LNCAP (cell line): ENCODE measurements at regions not wholly inside any gene's neighbourhood (a gene's known extent, or its start where the extent isn't known, plus 50 kb on each side); places are given as distances from the start of the nearest gene placed in this dataset.
A peak's percentile ranks its signal among the peaks of the same experiment; 100 is the strongest.

Source experiments
- CTCF ChIP-seq: fragments of 450-650 bp; IDR thresholded peaks from 2 replicates; pipeline ENCODE4 v1.5.1; 2017; ENCODE audit warnings: mild to moderate bottlenecking

GRCh38 chr17:55588446-55589242, 77.4 kb upstream of the SMIM36 start:
- TF ChIP-seq CTCF = no peak

GRCh38 chr17:55587608-55588139, 76.4 kb upstream of the SMIM36 start:
- TF ChIP-seq CTCF = no peak

- TF ChIP-seq CTCF = 0 out of 2 replicates have a peak, but pooled peaks have one; percentile 14
Measured at GRCh38 chr17:55585629-55586028, 74.4 kb upstream of the SMIM36 start.

GRCh38 chr17:55584861-55585260, 73.6 kb upstream of the SMIM36 start:
- TF ChIP-seq CTCF = no peak

GRCh38 chr17:55584055-55584685, 72.9 kb upstream of the SMIM36 start:
- TF ChIP-seq CTCF = no peak

GRCh38 chr17:55582897-55583296, 71.6 kb upstream of the SMIM36 start:
- no peak for TF ChIP-seq CTCF

- TF ChIP-seq CTCF = no peak
Measured at GRCh38 chr17:55580596-55581133, 69.4 kb upstream of the SMIM36 start.
